Psoas muscle (tissue), 7 donors: ENCODE measurements at regions not wholly inside any gene's neighbourhood (a gene's known extent, or its start where the extent isn't known, plus 50 kb on each side); places are given as distances from the start of the nearest gene placed in this dataset.

Experiments
- ATAC-seq, 4 donors: fragments of 200-7000 bp; cut with Tn5 transposase; one replicate each; pipeline ENCODE4 v1.9.1; 2020; ENCODE audit warnings: moderate library complexity in 3 of 4, mild to moderate bottlenecking in 2 of 4
- DNase-seq, 2 donors: peaks; one replicate each; pipeline ENCODE4 v3.0.0-alpha.2; 2020
- H3K27ac ChIP-seq: fragments of 200-600 bp; one replicate; pipeline ENCODE4 v1.8.0; 2022
- H3K27me3 ChIP-seq, 3 donors: fragments of 200-600 bp in 1 of 3; one replicate each; pipeline versions ENCODE4 v1.6.1 to v1.8.0; 2013 to 2022; ENCODE audit warnings: low read length in 2 of 3, mild to moderate bottlenecking in 2 of 3, moderate library complexity in 1 of 3; ENCODE audit not compliant: insufficient read depth in 3 of 3
- H3K36me3 ChIP-seq, 2 donors: fragments of 200-600 bp in 1 of 2; one replicate each; pipeline versions ENCODE4 v1.6.1 to v1.8.0; 2013 to 2022; ENCODE audit warnings: low read depth in 1 of 2, mild to moderate bottlenecking in 1 of 2, moderate library complexity in 1 of 2; ENCODE audit not compliant: insufficient read depth in 1 of 2
- H3K4me1 ChIP-seq: fragments of 200-600 bp; one replicate; pipeline ENCODE4 v1.8.0; 2022
- H3K4me3 ChIP-seq: fragments of 200-600 bp; one replicate; pipeline ENCODE4 v1.8.0; 2022; ENCODE audit warnings: mild to moderate bottlenecking
- H3K9me3 ChIP-seq: fragments of 200-600 bp; one replicate; pipeline ENCODE4 v1.8.0; 2022
- WGBS, 3 donors: extraction: QIAGEN DNeasy Blood & Tissue Kit; methylation state at CpG; one replicate each; pipeline versions ENCODE4 v1.1.6 to v1.1.7; 2013; 5-methylcytosine and 5-hydroxymethylcytosine counted together
- intact Hi-C, 2 donors: fragments of 100-400 bp; cut with DNase I; formaldehyde crosslinking; loops; one replicate each; pipeline versions ENCODE4 v1.11.0 to v1.14.2; 2022
- TF ChIP-seq, protein P1 (sequence below): fragments of 200-600 bp; IDR thresholded peaks from one replicate; pipeline ENCODE4 v1.8.0; 2022; ENCODE audit warnings: antibody characterized with exemption
- donor health status: healthy with polysubstance abuse.
- donor health status: DM: no; HTN: no; CAD: no; lungs with moderate emphysema.
- donor health status: Bipolar disorder and iron deficiency.
- donor health status: healthy.
- donor health status: DM: yes; HTN: yes; CAD: no.
- donor health status: DM: no; HTN: no; CAD: no.
- donor health status: DM: yes; HTN: yes; CAD: no.

DNA sequence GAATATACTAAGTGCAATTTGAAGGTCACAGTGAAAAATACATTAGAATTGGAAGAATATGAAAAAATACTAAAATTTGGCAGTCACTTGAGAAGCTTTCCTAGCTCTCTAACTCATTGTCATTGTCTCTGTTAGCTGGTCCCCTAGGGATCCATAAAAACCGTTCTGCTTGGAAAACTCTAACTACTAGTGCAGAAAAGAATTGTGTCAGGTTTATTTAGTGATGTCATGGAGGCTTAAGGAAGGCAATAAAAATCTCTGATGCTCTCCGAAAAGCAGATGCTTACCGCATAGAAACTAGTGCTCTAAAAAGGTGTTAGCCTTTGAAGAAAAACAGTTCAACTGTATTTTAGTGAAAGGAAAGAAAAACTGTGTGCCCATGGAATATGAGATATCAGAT lies 150.1 kb upstream of the DLGAP1 start:
- Histone ChIP-seq H3K27ac (no peak overlapping the region), H3K9me3 (no peaks in the 10 kb centered on the region), H3K36me3 (no peaks in the 10 kb centered on the region), H3K4me1 (no peaks in the 10 kb centered on the region), H3K27me3 (no peaks in the 10 kb centered on the region), H3K4me3 (no peak overlapping the region)
- TF ChIP-seq, protein P1, sequence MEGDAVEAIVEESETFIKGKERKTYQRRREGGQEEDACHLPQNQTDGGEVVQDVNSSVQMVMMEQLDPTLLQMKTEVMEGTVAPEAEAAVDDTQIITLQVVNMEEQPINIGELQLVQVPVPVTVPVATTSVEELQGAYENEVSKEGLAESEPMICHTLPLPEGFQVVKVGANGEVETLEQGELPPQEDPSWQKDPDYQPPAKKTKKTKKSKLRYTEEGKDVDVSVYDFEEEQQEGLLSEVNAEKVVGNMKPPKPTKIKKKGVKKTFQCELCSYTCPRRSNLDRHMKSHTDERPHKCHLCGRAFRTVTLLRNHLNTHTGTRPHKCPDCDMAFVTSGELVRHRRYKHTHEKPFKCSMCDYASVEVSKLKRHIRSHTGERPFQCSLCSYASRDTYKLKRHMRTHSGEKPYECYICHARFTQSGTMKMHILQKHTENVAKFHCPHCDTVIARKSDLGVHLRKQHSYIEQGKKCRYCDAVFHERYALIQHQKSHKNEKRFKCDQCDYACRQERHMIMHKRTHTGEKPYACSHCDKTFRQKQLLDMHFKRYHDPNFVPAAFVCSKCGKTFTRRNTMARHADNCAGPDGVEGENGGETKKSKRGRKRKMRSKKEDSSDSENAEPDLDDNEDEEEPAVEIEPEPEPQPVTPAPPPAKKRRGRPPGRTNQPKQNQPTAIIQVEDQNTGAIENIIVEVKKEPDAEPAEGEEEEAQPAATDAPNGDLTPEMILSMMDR = no peak
- DNase-seq (no peak), ATAC-seq (no peak)
- intact Hi-C loops = no loop called here
- WGBS, 3 donors = 1 to 10% (median 5%) methylated on average over 3 of the region's 3 CpGs

GRCh38 chr18:4603955-4604354 lies 148.8 kb upstream of the DLGAP1 start:
- ATAC-seq = no peak
- WGBS, 3 donors = 85 to 92% (median 88%) methylated on average over 7 of the region's 7 CpGs
- Histone ChIP-seq H3K4me3 (no peak overlapping the region), H3K36me3 (no peaks in the 10 kb centered on the region), H3K9me3 (no peaks in the 10 kb centered on the region), H3K27me3 (no peaks in the 10 kb centered on the region), H3K27ac (no peak overlapping the region), H3K4me1 (no peaks in the 10 kb centered on the region)
- intact Hi-C loops = no loop called here
- TF ChIP-seq, protein P1 = no peak
- no peak for DNase-seq

- TF ChIP-seq, protein P1 = no peak
- no peak overlapping the region for H3K4me3 ChIP-seq
- no peaks in the 10 kb centered on the region for H3K36me3 ChIP-seq
- no peak for DNase-seq
- H3K9me3 ChIP-seq = no peaks in the 10 kb centered on the region
- 39 to 47% (median 44%) methylated on average over 4 of the region's 4 CpGs for WGBS, 3 donors
- H3K27ac ChIP-seq = no peak overlapping the region
- no peaks in the 10 kb centered on the region for H3K27me3 ChIP-seq
- no peaks in the 10 kb centered on the region for H3K4me1 ChIP-seq
- ATAC-seq = no peak
- intact Hi-C loops = no loop called here
Measured at GRCh38 chr18:4599312-4599711, 144.2 kb upstream of the DLGAP1 start.

- no peak for DNase-seq
- intact Hi-C loops = no loop called here
- WGBS, 3 donors = 82 to 88% (median 86%) methylated on average over 3 of the region's 3 CpGs
- TF ChIP-seq, protein P1 = no peak
- Histone ChIP-seq H3K9me3 (no peaks in the 10 kb centered on the region), H3K36me3 (no peaks in the 10 kb centered on the region), H3K4me1 (no peaks in the 10 kb centered on the region), H3K27ac (no peak overlapping the region), H3K27me3 (no peaks in the 10 kb centered on the region), H3K4me3 (no peak overlapping the region)
- ATAC-seq = no peak
Measured at GRCh38 chr18:4597301-4597700, 142.2 kb upstream of the DLGAP1 start.

GRCh38 chr18:4593895-4594294 lies 138.8 kb upstream of the DLGAP1 start:
- Histone ChIP-seq H3K27ac (no peak overlapping the region), H3K9me3 (no peaks in the 10 kb centered on the region), H3K27me3 (no peaks in the 10 kb centered on the region), H3K36me3 (no peaks in the 10 kb centered on the region), H3K4me3 (no peak overlapping the region), H3K4me1 (no peaks in the 10 kb centered on the region)
- TF ChIP-seq, protein P1 = no peak
- DNase-seq (no peak), ATAC-seq (no peak)
- 87 to 91% (median 89%) methylated on average over 1 of the region's 1 CpG for WGBS, 3 donors
- intact Hi-C loops = no loop called here
